ENCODE measurements at regions not wholly inside any gene's neighbourhood (a gene's known extent, or its start where the extent isn't known, plus 50 kb on each side); places are given as distances from the start of the nearest gene placed in this dataset.

- TF ChIP-seq TARDBP (IDR thresholded peaks at IDR 0.05; ENCODE audit: borderline replicate concordance), result no peak
- TF ChIP-seq KDM1A (IDR thresholded peaks at IDR 0.05; ENCODE audit: borderline replicate concordance), result no peak
- no peak for TF ChIP-seq EZH2 (IDR thresholded peaks at IDR 0.05; ENCODE audit: borderline replicate concordance, control insufficient read depth, low read depth, low read length)
- no peak for TF ChIP-seq HSF1 (IDR thresholded peaks at IDR 0.05; ENCODE audit: low read depth, low read length)
- ChIA-PET SMC1A (ENCODE audit: uncharacterized antibody, unreplicated experiment) (no interaction called here), CTCF (no interaction called here), POLR2A (no interaction called here), RAD21 (ENCODE audit: unreplicated experiment) (no interaction called here)
- no peaks in the 10 kb centered on the region for H3K36me3 ChIP-seq (ENCODE audit: control insufficient read depth in 2 of 2, insufficient read depth in 2 of 2, low read length in 1 of 2)
- H3K9ac ChIP-seq (ENCODE audit: control insufficient read depth, insufficient read depth, low read length), result no peak overlapping the region
- no peaks in the 10 kb centered on the region for H3K4me1 ChIP-seq (ENCODE audit: control insufficient read depth, insufficient read depth, low read length)
- intact Hi-C loops (cut with micrococcal nuclease; ENCODE audit: unreplicated experiment) (loop anchor here (10.0 kb wide), 1 partner anchor 276 kb away; no protein-coding TSS in a partner anchor), in situ Hi-C loops (cut with MboI) (no loop called here)
- WGBS (ENCODE audit: insufficient coverage, insufficient replicate concordance, low lambda C conversion rate, missing lambda C conversion rate), result 11% methylated on average over 1 of the region's 1 CpG
- no peak overlapping the region for H3K4me2 ChIP-seq (ENCODE audit: control insufficient read depth, insufficient read depth)
- H4K20me1 ChIP-seq (ENCODE audit: control insufficient read depth, insufficient read depth), result no peaks in the 10 kb centered on the region
- no TSS peak for BruUV-seq (replicated peaks)
- no peaks in the 10 kb centered on the region for H3K9me3 ChIP-seq (replicated peaks; ENCODE audit: control insufficient read depth, insufficient read depth, low read length)
- H2AFZ ChIP-seq (ENCODE audit: control insufficient read depth, low read depth, low read length), result no peak overlapping the region
- H3K27ac ChIP-seq (ENCODE audit: control insufficient read depth, insufficient read depth), result no peak overlapping the region
- DNase-seq (ENCODE audit: low read depth, low spot score) (no peak), FAIRE-seq (no peak), ATAC-seq (no peak)
- no peak overlapping the region for H3K4me3 ChIP-seq
- H3K27me3 ChIP-seq (replicated peaks in 1 of 2; ENCODE audit: control insufficient read depth in 2 of 2, insufficient read depth in 2 of 2, low read length in 1 of 2), result no peaks in the 10 kb centered on the region
- H3K79me2 ChIP-seq (ENCODE audit: control insufficient read depth, insufficient read depth, low read length), result no peaks in the 10 kb centered on the region
Measured at GRCh38 chr10:81679291-81679690, 195.7 kb upstream of the NRG3 start.

GRCh38 chr10:81680359-81680758 is 194.6 kb upstream of the NRG3 start:
- DNase-seq (ENCODE audit: low read depth, low spot score), result no peak
- H3K79me2 ChIP-seq (ENCODE audit: control insufficient read depth, insufficient read depth, low read length), result no peaks in the 10 kb centered on the region
- ChIA-PET SMC1A (ENCODE audit: uncharacterized antibody, unreplicated experiment) (interaction anchor here (0.9 kb wide), 1 partner anchor 139 kb away, joined by 3 read pairs; no protein-coding TSS in a partner anchor), RAD21 (ENCODE audit: unreplicated experiment) (no interaction called here), CTCF (interaction anchor here (0.7 to 0.8 kb wide), 2 partner anchors 94 to 139 kb away, joined by 4 read pairs; no protein-coding TSS in a partner anchor), POLR2A (no interaction called here)
- no peak overlapping the region for H3K9ac ChIP-seq (ENCODE audit: control insufficient read depth, insufficient read depth, low read length)
- H2AFZ ChIP-seq (ENCODE audit: control insufficient read depth, low read depth, low read length), result no peak overlapping the region
- intact Hi-C loops (cut with micrococcal nuclease; ENCODE audit: unreplicated experiment) (no loop called here), in situ Hi-C loops (cut with MboI) (no loop called here)
- 0% methylated on average over 1 of the region's 1 CpG for WGBS (ENCODE audit: insufficient coverage, insufficient replicate concordance, low lambda C conversion rate, missing lambda C conversion rate)
- no peak for TF ChIP-seq SMAD1 (IDR thresholded peaks at IDR 0.05; ENCODE audit: low read depth, partially characterized antibody)
- no peaks in the 10 kb centered on the region for H4K20me1 ChIP-seq (ENCODE audit: control insufficient read depth, insufficient read depth)
- no peaks in the 10 kb centered on the region for H3K27me3 ChIP-seq (replicated peaks in 1 of 2; ENCODE audit: control insufficient read depth in 2 of 2, insufficient read depth in 2 of 2, low read length in 1 of 2)
- no peaks in the 10 kb centered on the region for H3K9me3 ChIP-seq (replicated peaks; ENCODE audit: control insufficient read depth, insufficient read depth, low read length)
- BruUV-seq (replicated peaks), result no TSS peak
- H3K4me2 ChIP-seq (ENCODE audit: control insufficient read depth, insufficient read depth), result no peak overlapping the region
- no peak for FAIRE-seq
- no peak overlapping the region for H3K4me3 ChIP-seq
- no peak for ATAC-seq
- H3K36me3 ChIP-seq (ENCODE audit: control insufficient read depth in 2 of 2, insufficient read depth in 2 of 2, low read length in 1 of 2), result no peaks in the 10 kb centered on the region
- no peaks in the 10 kb centered on the region for H3K4me1 ChIP-seq (ENCODE audit: control insufficient read depth, insufficient read depth, low read length)
- H3K27ac ChIP-seq (ENCODE audit: control insufficient read depth, insufficient read depth), result no peak overlapping the region
